HG03196 (cell line): ENCODE measurements at regions not wholly inside any gene's neighbourhood (a gene's known extent, or its start where the extent isn't known, plus 50 kb on each side); places are given as distances from the start of the nearest gene placed in this dataset.
"Not testable (repeated sequence)": the region's sequence is repeated elsewhere in the genome, so short reads cannot be mapped to it uniquely, and the experiment has no call there.

Experiments
- ATAC-seq: cut with Tn5 transposase; IDR thresholded peaks from one replicate; pipeline ENCODE4 v1.9.1; 2021; ENCODE audit not compliant: unreplicated experiment

DNA sequence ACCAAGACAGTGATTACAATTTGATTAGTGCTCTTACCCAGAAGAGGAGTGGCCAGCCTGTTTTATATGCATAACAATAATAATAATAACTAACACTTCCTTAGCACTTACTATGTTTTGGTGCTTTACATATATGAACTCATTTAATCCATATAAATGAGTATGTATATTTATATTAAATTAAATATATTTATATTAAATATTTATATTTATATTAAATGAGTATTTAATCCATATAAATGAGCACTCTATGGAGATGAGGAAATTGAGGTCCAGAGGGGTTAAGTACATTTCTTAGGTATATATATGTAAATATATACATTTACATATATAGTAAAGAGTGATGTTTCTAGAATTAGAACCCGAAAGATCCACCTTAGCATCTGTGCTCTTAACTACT is 673.9 kb upstream of the ACVR2A start:
- no peak for ATAC-seq

DNA sequence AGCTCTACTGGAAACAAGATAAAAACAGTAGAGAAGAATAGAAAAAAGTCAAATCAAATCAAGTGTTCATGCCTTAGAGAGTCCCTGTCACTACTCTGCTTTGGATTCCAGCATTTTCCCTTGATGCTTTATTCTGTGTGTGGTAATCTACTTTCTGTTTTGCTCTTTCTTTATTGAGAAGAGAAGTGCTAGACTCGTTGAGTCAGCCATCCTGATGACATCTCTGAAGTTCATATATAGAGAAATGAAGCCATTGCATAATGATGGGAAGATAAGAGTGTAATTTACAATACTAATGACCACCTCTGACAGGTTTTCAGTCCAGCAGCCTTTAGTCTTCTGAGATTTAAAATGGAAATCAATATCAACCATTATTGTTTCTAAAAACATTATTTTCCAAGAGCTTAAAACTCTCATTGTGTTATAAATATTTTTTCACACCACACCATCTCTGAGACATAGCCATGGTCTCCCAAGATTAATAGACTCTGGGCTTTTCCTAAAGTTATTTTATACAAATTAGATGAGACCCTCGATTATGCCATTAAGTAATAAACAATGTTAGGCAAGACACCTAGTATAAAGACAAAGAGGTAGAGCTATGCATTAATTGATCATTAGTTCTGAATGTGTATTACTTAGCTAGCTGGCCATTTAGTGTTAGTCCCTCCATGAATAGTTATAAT is 679.0 kb upstream of the ACVR2A start:
- ATAC-seq: no peak

DNA sequence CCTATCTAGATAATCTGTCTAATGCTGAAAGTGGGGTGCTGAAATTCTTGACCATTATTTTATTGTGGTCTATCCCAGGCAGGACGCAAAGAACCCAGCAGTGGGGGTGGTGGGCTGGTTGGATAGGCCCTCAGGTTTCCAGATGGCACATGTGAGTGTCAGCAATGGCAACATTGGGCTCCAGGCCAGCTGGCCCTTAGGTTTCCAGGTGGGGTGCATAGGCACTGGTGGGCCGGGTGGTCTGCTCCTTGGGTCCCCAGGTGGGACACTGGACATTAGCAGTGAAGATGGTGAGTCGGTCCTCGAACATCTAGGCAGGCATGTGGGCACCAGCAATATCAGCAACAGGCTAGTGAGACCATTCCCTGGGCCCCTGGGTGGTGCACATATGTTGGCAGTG is 680.3 kb upstream of the ACVR2A start:
- ATAC-seq: no peak

DNA sequence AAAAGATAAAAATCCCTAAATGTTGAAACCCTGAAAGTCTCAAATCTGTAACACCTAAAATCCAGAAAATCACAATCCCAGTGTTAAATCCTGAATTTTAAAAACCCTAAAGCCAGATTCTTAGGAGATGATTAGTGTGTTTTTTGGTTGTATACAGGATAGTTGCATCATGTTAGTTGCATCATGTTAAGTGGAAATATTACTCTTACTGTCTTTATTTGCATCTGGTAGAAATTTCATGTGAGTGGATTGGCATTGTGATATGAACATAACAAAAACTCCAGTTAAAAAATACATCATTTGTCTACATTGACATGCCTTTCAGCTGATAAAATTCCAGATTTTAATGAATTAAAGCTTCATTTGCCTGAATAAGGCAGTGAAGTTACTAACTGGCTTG is 683.1 kb upstream of the ACVR2A start:
- ATAC-seq: no peak

DNA sequence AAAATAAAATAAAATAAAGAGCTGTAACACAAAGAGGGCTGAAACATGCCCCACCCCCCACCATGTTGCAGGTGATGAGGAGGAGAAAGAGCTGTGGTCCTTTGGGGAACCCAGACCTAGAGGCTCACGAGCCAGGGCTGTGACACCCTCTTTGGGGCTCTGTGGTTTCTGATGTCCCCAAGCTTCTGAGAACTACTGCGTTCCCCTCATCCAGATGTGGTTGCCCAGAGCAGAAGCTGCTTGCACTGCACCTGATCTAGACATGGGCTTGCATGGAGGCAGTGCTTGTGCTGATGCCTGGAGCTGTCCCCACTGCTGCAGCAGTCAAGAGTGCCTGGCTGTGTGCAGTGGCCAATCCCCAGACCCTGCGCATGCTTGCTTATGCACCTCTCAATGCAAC is 687.9 kb upstream of the ACVR2A start:
- no peak for ATAC-seq

DNA sequence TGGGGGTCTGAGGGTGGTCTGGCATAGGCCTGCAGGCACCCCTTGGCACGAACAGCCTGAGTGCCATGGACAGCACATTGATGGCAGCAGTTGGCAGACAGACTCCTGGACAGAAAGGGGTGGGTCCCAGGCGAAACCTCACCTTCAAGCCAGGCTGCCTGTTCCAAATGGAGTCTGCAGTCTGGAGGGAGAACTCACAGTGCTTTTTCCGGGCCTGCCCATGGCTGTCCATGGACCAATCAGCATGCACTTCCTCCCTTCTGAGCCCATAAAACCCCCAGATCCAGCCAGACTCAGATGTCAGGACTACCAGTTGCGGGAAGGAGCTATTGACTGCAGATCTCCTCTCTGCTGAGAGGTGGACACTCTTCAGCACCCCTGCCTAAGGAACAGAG is 694.6 kb upstream of the ACVR2A start:
- no peak for ATAC-seq

DNA sequence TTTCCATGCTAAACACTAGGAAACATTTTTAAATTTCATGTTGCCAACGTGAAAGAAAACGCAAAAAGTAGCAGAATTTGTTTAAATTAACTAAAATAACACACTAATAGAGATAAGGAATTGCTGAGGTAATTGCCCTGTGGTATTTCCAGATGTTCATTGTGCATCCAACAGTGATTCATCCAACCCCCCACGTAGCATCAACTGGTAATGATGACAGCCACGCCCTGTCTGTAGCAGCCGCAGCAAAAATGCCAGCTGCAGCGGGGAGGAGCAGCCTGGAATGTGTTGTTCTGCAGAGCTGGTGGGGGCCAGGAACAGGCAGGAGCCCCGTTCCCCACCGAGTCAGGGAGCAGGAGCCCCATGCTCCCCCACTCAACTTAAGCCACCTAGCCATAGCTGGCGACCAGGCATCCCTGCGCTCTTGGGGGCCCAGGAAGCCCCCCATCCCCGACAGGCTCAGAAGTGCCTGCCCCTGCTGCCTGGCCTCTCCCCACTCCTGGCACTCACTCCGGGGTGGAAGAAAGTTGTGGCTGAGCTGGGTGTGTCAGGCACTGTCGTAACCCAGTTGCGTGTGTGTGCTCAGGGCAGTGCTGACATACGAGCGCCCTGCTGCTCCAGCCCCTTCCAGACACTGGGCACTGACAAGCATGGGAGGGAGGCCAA is 695.1 kb upstream of the ACVR2A start:
- no peak for ATAC-seq

DNA sequence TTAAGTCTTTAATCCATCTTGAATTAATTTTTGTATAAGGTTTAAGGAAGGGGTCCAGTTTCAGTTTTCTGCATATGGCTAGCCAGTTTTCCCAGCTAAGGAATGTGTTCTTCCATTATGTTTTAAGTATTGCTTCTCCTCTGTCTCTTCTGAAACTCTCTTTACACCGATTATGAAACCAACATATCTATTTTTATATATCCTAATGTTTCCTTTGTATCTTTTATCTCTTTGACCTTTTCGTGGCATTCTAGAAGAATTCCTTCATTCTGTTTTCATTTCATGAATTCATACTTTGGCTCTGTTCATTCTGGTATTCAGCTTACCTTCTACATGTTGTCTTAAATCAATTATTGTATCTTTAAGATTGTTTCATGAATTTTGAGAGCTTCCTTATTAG is 697.0 kb upstream of the ACVR2A start:
- ATAC-seq: no peak

DNA sequence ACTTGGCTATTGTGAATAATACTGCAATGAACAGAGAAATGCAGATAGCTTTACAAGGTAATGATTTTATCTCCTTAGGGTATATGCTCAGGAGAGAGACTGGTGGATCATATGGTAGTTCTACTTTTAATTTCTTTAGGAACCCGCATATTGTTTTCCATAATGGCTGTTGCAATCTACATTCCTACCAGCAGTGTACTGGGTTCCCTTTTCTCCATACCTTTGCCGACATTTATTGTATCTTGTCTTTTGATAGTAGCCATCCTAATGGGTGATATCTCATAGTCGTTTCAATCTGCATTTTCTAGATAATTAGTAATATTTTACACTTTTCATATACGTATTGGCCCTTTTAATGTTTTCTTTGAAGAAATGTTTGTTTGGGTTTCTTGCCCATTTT is 702.9 kb upstream of the ACVR2A start:
- ATAC-seq: no peak

DNA sequence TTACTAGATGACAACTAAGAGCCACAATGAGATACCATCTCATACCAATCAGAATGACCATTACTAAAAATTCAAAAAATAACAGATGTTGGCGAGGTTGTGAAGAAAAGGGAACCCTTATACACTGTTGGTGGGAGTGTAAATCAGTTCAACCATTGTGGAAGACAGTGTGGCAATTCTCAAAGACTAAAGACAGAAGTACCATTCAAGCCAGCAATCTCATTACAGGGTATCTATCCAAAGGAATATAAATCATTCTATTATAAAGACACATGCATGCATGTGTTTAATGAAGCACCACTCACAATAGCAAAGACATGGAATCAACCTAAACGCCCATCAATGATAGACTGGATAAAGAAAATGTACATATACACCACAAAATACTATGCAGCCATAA is 705.1 kb upstream of the ACVR2A start:
- not testable (repeated sequence) for ATAC-seq

DNA sequence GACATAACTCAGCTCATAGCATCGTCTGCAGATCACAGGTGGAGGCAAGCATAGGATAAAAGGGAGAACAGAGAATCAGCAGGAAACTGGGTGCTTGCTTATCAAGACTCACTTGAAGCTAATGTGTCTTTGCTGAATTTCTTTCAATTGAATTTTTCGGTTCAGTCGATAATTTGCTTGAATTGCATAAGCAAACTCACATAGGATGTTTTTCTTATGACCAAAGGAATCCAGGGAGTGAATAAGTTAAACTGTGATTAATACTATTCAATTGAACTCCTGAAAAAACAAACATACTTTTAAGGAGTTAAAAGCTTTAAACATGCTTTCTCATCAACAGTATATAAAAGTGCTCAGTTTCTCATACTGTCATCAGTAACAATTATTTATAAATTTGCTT is 707.1 kb upstream of the ACVR2A start:
- no peak for ATAC-seq

DNA sequence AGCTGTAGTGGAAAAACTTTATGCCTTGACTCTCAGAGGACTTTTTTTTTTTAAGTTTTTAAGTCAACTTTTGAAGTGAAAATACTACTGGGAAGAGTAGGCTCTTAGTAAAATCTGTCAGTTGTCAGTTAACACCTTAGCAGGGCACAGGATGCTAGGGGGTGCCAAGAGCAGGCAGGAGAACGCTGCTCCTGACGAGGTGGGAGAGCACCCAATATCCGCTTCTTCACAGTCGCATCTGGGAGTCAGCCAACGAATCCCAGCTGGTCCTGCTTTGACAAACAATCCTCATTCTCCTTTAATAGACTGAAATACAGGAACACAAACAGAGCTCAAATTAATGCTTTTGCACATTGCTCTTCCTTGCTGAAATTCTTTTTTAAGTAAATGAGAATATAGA is 709.5 kb upstream of the ACVR2A start:
- ATAC-seq: no peak

DNA sequence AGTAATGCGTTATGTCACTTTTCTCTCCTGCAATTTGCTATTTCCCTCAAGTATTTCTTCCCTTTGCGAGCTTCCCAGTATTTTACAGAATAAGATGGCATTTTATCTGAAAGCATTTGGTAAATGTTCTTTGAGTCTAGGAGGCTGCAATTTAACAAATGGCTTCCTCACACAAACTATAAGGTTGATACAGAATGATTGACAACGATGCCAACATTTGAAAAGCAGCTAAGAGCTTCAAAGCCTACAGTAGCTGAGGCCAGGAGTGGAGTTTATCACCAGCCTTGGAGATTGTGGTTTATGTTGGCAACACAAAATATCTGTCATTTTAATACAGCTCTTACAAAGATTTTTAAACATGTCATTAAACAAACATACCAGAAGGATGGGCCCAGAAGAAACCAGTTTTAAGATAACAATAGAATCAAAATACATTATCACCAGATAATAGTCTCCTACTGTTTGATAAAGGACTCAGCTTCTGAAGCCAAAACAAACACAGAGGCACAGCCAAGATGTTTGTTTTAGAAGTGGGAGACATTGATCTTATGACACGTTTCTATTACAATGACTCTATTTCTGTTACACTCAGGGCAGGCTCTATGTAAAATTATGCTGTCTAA is 711.4 kb upstream of the ACVR2A start:
- ATAC-seq: no peak

DNA sequence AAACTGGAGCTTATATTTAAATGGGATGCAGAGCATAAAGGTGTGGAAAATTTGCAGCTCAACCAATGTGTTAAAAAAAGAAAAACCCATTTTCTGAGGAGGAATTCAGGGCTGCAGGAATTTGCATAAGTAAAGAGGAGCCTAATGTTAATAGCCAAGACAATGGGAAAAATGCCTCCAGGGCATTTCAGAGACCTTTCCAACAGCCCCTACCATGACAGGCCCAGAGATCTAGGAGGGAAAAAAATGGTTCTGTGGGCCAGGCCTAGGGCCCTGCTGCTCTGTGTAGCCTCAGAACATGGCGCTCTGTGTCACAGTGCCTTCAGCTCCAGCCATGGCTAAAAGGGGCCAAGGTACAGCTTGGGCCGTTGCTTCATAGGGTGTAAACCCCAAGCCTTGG is 719.7 kb upstream of the ACVR2A start:
- ATAC-seq: no peak

DNA sequence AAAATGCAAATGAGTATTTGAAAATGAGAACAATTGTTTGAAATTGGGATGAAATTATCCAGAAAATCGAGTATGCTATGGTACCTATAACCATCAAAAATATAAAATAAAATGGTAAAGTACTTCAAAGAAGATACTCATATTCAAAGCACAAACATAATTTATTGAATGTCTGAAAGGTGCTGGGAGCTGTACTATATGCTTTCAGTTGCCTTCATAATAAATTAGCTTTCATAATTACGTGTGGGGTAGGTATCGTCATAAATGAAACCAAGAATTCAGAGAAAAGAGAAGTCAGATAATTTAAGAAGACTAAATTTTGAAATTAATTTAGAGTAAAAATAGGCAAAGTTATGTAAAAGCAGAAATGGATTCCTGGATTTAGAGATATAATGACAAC is 721.9 kb upstream of the ACVR2A start:
- ATAC-seq: no peak

DNA sequence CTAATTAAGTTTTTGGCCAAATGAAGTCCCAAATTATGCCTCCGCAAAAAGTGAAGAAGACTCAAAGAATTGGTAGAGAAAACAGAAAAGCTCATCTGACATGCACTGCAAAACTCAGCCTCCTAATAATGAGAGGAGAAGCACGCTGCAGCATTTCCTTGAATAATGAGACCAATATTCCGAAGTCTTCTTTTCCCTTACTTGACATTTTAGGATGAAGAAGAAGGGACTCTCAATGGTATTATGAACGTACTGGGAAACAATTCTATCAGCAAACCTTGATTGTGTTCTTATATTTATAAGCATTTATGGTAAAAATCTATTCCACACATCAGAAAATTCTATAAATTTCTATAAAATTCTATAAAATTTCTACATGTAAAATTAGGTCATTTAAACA is 733.9 kb upstream of the ACVR2A start:
- no peak for ATAC-seq

DNA sequence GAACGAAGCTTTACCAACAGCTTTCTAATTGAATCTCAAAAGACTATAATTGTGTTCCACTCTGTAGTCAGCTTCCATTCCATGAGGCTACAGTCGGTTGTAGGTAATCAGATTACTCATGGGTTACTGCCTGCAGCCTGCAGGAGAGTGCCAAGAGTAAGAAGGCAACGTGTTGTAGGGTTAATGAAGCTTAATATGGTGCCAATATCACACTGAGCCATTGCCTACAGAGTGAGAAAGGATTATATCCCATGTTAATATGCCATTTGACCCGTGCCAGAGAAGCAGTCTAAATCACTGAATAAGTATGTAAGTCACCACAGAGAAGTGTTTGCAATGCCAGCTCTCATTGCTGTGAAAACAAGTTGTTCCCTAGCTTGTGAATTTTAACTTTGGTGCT is 734.5 kb upstream of the ACVR2A start:
- no peak for ATAC-seq

DNA sequence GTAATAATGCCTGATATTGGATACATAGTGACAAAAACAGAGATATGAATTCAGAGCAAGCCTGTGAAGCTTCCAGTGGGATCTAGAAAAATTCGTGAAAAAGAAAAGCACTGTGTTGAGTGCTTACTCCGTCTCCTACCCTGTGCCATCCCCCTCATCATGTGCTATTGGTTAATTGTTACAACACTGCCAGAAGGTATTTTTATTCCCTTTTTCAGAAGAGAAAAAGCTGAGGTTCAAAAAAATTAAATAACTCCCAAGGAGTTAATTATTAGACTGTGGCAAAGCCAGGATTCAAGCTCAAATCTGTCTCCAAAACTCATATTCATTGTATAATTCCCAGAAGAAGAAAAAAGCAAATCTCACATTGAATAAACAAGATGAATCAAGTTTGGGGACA is 735.5 kb upstream of the ACVR2A start:
- no peak for ATAC-seq

DNA sequence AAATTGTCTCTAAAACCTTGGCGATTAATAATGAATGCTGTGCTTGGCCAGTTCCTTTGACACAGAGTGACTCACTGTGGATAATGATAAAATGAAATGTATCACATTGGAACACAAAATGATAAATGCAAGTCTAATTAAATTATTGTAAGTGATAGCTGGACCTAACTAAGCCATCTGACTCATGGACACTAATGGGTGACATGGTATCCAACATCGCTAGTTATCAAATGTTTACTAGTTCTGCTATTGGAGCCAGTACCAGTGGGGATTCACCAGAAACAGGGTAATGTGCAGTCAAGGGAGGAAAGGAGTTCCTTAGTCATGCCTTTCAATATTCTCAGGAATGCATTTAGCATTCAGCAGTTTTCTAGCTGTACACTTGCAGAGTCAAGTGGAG is 736.3 kb upstream of the ACVR2A start:
- ATAC-seq: no peak

DNA sequence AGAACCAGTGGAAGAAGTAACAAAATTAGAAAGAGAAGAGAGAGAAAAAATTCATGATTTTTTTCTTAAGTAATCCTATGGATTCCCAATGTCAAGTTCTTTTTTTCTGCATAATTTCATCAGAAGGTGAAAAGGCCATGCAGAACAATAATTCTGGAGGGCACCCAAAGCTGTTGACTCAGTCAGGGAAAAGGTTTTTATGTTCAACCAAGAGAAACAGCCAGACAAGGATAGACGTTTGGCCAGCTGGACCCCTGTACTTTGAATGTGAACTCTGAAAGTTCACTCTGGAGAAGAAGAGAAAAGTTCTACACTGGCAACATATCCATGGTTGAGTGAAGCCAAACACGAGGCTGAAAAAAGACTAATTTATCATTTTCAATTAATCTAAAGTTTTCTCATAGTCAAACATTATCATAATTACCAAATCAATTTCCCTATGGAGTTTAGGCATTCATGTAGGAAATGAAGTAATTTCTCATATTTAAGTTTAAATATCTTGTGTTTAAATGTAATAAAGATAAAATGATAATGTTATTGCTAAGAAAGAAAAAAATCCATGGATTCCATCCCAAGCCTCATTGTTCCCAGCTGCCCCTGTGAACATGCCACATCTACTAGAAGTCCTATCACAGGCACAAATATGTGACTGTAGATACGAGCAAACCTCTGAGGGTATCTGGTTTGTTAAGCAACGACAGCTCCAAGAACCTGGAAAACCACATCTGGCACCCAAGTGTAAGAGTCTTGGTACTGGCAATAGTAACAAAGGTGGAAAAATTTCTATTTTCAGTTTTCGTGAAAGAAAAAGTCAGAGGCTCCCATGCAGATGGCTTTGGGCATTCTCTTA is 742.7 kb upstream of the ACVR2A start:
- ATAC-seq: no peak

DNA sequence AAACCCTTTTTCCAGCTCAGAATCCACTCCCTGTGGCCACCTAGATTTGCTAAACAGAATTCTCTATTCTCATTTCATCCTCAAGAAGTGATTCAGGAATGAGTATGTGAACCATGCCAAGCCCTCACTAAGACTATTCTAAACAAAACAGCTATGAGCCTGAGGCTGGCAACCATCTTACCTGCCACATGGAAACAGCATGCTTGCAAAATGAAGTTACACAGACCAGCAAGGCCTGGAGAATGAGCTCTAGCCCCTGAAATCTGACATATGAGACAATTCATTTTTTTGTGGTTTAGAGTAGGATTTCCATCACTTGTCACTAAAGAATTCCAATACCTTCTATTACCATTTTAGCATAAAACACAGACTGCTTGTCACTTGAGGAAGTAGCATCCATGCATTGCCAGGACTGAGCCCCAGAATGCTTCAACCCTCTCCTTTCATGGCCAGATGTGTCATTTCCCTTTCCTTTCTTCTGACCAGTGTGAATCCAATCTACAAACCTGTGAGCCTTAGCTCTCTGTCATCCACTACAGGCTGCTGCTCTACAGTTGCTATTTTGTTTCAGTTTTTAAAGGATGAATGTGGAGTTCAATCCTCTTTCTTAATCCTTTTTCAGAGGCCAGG is 744.3 kb upstream of the ACVR2A start:
- ATAC-seq: no peak
